ENCODE measurements at regions not wholly inside any gene's neighbourhood (a gene's known extent, or its start where the extent isn't known, plus 50 kb on each side); places are given as distances from the start of the nearest gene placed in this dataset.
A peak's percentile ranks its signal among the peaks of the same experiment; 100 is the strongest.

DNA sequence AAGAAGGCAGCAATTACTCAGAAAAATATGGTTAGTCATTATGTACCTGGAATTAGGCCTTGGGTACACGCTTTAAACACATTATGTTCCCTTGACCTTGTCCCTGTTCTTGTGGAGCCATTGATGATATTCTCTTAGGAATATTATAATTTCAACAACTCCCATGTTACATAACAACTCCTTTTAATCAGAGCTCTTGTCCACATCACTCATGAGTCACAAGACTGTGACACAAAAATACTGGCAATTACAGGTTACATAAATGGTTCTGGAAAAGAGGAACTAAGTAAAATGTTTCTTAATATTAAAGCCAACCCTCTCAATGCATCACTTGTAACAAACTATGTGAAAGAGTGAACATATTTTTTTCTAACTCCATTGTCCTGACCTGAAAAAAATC is 143.8 kb upstream of the PCLO start:
- Histone ChIP-seq H3K9me3 (ENCODE audit: control insufficient read depth in 2 of 2, insufficient read depth in 1 of 2, low read length in 1 of 2) (no peaks in the 10 kb centered on the region), H3K27ac (ENCODE audit: low read depth in 1 of 2, low read length in 1 of 2) (no peak overlapping the region)
- 0% methylated on average over 1 of the region's 1 CpG for WGBS

DNA sequence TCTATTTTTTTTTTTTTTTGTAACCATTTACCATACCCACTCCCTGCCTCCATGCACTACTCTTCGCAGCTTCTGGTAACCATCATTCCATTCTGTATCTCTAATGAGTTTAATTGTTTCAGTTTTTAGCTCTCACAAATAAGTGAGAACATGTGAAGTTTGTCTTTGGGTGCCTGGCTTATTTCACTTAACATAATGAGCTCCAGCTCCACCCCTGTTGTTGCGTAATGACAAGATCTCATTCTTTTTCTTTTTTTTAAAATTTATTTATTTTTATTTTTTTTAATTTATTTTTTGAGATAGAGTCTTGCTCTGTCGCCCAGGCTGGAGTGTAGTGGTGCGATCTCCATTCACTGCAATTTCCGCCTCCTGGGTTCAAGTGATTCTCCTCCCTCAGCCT is 142.3 kb upstream of the PCLO start:
- Histone ChIP-seq H3K27me3 (ENCODE audit: control insufficient read depth in 2 of 2, insufficient read depth in 1 of 2, low read length in 1 of 2) (no peaks in the 10 kb centered on the region), H3K9me3 (ENCODE audit: control insufficient read depth in 2 of 2, insufficient read depth in 1 of 2, low read length in 1 of 2) (no peaks in the 10 kb centered on the region), H3K4me3 (ENCODE audit: low read length in 2 of 2) (no peak overlapping the region), H3K27ac (ENCODE audit: low read depth in 1 of 2, low read length in 1 of 2) (no peak overlapping the region), H3K36me3 (ENCODE audit: control insufficient read depth in 2 of 2, insufficient read depth in 2 of 2, low read length in 1 of 2) (no peaks in the 10 kb centered on the region), H3K4me1 (ENCODE audit: control insufficient read depth in 2 of 2, insufficient read depth in 2 of 2, low read length in 2 of 2) (no peaks in the 10 kb centered on the region)
- DNase-seq (ENCODE audit: low read depth in 6 of 9, low spot score in 9 of 9): no peak
- WGBS: 97% methylated on average over 5 of the region's 5 CpGs

More for the DNA sequence above, 143.8 kb upstream of the PCLO start:
- no peaks in the 10 kb centered on the region for H3K27me3 ChIP-seq (ENCODE audit: control insufficient read depth in 2 of 2, insufficient read depth in 1 of 2, low read length in 1 of 2)
- H3K36me3 ChIP-seq (ENCODE audit: control insufficient read depth in 2 of 2, insufficient read depth in 2 of 2, low read length in 1 of 2): no peaks in the 10 kb centered on the region
- DNase-seq (ENCODE audit: low read depth in 6 of 9, low spot score in 9 of 9): no peak
- no peak overlapping the region for H3K4me3 ChIP-seq (ENCODE audit: low read length in 2 of 2)
- H3K4me1 ChIP-seq (ENCODE audit: control insufficient read depth in 2 of 2, insufficient read depth in 2 of 2, low read length in 2 of 2): no peaks in the 10 kb centered on the region

DNA sequence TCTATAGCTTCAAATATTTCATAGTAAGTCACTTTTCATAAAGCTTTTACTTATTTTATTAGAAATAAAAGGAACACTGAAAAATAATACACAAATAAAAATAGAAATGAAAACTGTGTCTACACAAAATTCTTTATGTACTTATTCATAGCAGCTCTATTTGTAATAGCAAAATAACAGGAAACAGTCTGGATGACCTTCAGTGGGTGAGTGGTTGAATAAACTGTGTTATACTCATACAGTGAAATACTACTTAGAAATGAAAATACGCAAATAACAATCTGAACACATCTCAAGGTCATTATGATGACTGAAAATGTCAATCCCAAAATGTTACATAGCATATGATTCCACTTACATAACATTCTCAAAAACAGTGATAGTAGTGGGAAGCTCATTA is 138.7 kb upstream of the PCLO start:
- no peak for DNase-seq (ENCODE audit: low read depth in 6 of 9, low spot score in 9 of 9)
- no peak overlapping the region for H3K27ac ChIP-seq (ENCODE audit: low read depth in 1 of 2, low read length in 1 of 2)
- no peaks in the 10 kb centered on the region for H3K9me3 ChIP-seq (ENCODE audit: control insufficient read depth in 2 of 2, insufficient read depth in 1 of 2, low read length in 1 of 2)
- 95% methylated on average over 1 of the region's 1 CpG for WGBS
- no peaks in the 10 kb centered on the region for H3K4me1 ChIP-seq (ENCODE audit: control insufficient read depth in 2 of 2, insufficient read depth in 2 of 2, low read length in 2 of 2)
- no peaks in the 10 kb centered on the region for H3K36me3 ChIP-seq (ENCODE audit: control insufficient read depth in 2 of 2, insufficient read depth in 2 of 2, low read length in 1 of 2)
- no peaks in the 10 kb centered on the region for H3K27me3 ChIP-seq (ENCODE audit: control insufficient read depth in 2 of 2, insufficient read depth in 1 of 2, low read length in 1 of 2)
- no peak overlapping the region for H3K4me3 ChIP-seq (ENCODE audit: low read length in 2 of 2)

DNA sequence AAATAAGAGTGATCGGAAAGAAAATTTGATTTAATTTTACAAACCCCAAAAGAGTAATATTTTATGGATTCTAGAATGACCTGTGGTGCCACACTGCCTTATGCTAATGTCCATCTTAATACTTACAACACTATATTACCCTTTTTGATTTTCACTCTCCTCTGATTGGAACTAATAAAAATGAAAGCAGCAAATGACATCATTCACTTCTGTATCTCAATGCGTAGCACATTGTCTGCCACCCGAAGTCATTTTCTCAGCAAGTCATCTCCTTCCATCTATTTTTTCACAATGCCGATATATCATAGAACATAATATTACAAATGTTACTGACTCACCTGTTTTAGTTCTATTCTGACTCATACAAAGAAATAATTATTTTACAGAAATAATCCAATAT is 127.5 kb upstream of the PCLO start:
- H3K36me3 ChIP-seq (ENCODE audit: control insufficient read depth in 2 of 2, insufficient read depth in 2 of 2, low read length in 1 of 2): no peaks in the 10 kb centered on the region
- no peak overlapping the region for H3K4me3 ChIP-seq (ENCODE audit: low read length in 2 of 2)
- no peaks in the 10 kb centered on the region for H3K9me3 ChIP-seq (ENCODE audit: control insufficient read depth in 2 of 2, insufficient read depth in 1 of 2, low read length in 1 of 2)
- WGBS: 98% methylated on average over 4 of the region's 4 CpGs
- no peak for DNase-seq (ENCODE audit: low read depth in 6 of 9, low spot score in 9 of 9)
- no peaks in the 10 kb centered on the region for H3K27me3 ChIP-seq (ENCODE audit: control insufficient read depth in 2 of 2, insufficient read depth in 1 of 2, low read length in 1 of 2)
- no peaks in the 10 kb centered on the region for H3K4me1 ChIP-seq (ENCODE audit: control insufficient read depth in 2 of 2, insufficient read depth in 2 of 2, low read length in 2 of 2)
- no peak overlapping the region for H3K27ac ChIP-seq (ENCODE audit: low read depth in 1 of 2, low read length in 1 of 2)

DNA sequence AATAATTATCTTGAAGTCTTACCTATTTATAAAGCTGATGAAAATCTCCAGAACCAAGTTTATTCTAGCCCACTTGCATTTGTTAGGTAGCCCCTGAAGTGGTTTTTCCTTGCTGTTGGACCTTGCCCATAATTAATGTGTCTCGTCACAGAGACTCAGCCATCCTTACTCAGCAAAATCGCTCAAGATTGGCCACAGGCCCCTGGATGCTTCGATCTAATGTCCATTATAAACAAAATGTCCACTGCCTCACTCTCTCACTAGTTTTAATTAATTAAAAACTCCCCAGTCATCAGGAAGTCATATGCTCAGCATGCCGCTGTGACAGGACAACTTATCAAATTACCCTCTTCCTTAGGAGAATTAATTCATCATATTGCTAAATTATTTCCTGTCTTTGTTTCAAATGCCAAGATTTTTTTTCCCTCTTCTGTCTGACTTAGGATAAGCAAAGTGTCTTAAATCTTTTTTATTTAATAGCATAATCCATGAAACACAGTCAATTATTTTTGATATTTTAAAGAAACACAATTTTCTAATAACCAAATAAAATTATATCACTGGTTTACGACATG is 126.8 kb upstream of the PCLO start:
- Histone ChIP-seq H3K36me3 (ENCODE audit: control insufficient read depth in 2 of 2, insufficient read depth in 2 of 2, low read length in 1 of 2) (no peaks in the 10 kb centered on the region), H3K4me1 (ENCODE audit: control insufficient read depth in 2 of 2, insufficient read depth in 2 of 2, low read length in 2 of 2) (no peaks in the 10 kb centered on the region), H3K27me3 (ENCODE audit: control insufficient read depth in 2 of 2, insufficient read depth in 1 of 2, low read length in 1 of 2) (no peaks in the 10 kb centered on the region), H3K27ac (ENCODE audit: low read depth in 1 of 2, low read length in 1 of 2) (no peak overlapping the region), H3K9me3 (ENCODE audit: control insufficient read depth in 2 of 2, insufficient read depth in 1 of 2, low read length in 1 of 2) (no peaks in the 10 kb centered on the region), H3K4me3 (ENCODE audit: low read length in 2 of 2) (no peak overlapping the region)
- 58% methylated on average over 5 of the region's 5 CpGs for WGBS
- no peak for DNase-seq (ENCODE audit: low read depth in 6 of 9, low spot score in 9 of 9)

DNA sequence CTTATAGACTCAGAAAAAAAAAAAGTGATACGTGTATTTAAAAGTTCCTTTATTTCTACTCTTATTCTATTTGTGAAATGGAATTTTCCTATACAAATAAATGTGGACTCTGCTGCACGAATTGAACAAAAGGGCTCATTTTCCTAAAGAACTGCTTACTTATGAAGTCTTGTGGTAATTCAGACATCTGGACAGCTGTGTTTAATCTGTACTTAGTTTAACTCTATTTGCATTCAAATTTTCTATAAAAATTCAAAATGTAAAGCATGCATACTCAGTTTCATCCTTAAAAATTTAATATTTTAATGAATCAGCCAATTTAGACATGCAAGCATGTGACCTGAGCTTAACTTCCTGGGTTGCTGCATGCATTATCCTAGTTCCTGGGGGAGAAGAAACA is 118.0 kb upstream of the PCLO start:
- Histone ChIP-seq H3K27ac (ENCODE audit: low read depth in 1 of 2, low read length in 1 of 2) (no peak overlapping the region), H3K4me1 (ENCODE audit: control insufficient read depth in 2 of 2, insufficient read depth in 2 of 2, low read length in 2 of 2) (no peaks in the 10 kb centered on the region), H3K36me3 (ENCODE audit: control insufficient read depth in 2 of 2, insufficient read depth in 2 of 2, low read length in 1 of 2) (no peaks in the 10 kb centered on the region), H3K27me3 (ENCODE audit: control insufficient read depth in 2 of 2, insufficient read depth in 1 of 2, low read length in 1 of 2) (no peaks in the 10 kb centered on the region), H3K4me3 (ENCODE audit: low read length in 2 of 2) (no peak overlapping the region), H3K9me3 (ENCODE audit: control insufficient read depth in 2 of 2, insufficient read depth in 1 of 2, low read length in 1 of 2) (no peaks in the 10 kb centered on the region)
- no peak for DNase-seq (ENCODE audit: low read depth in 6 of 9, low spot score in 9 of 9)
- 71% methylated on average over 2 of the region's 2 CpGs for WGBS

DNA sequence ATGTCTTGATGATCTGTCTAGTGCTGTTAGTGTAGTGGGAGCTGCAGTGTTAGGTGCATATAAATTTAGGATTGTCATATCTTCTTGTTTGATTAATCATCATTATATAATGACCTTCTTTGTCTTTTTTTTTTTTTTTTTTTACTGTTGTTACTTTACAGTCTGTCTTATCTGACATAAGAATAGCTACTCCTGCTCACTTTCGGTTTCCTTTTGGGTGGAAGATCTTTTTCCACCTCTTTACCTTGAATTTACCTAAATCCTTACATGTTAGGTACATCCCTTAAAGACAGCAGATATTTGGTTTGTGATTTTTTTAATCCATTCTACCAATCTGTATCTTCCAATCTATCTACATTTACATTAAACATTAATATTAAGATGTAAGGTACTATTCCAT is 113.6 kb upstream of the PCLO start:
- Histone ChIP-seq H3K4me1 (ENCODE audit: control insufficient read depth in 2 of 2, insufficient read depth in 2 of 2, low read length in 2 of 2) (no peaks in the 10 kb centered on the region), H3K27ac (ENCODE audit: low read depth in 1 of 2, low read length in 1 of 2) (no peak overlapping the region), H3K4me3 (ENCODE audit: low read length in 2 of 2) (no peak overlapping the region), H3K9me3 (ENCODE audit: control insufficient read depth in 2 of 2, insufficient read depth in 1 of 2, low read length in 1 of 2) (no peaks in the 10 kb centered on the region), H3K27me3 (ENCODE audit: control insufficient read depth in 2 of 2, insufficient read depth in 1 of 2, low read length in 1 of 2) (no peaks in the 10 kb centered on the region), H3K36me3 (ENCODE audit: control insufficient read depth in 2 of 2, insufficient read depth in 2 of 2, low read length in 1 of 2) (no peaks in the 10 kb centered on the region)
- 84% methylated on average over 1 of the region's 1 CpG for WGBS
- DNase-seq (ENCODE audit: low read depth in 6 of 9, low spot score in 9 of 9): no peak

DNA sequence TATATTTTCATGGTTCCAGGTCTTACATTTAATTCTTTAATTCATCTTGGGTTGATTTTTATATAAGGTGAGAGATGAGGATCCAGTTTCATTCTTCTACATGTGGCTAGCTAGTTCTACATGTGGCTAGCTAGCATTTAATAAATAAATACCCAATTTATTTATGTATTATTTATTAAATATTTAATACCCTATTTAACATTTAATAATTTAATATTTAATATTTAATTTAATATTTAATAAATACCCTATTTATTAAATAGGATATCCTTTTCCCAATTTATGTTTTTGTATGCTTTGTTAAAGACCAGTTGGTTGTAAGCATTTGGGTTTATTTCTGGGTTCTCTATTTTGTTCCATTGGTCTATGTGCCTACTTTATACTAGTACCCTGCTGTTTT is 111.0 kb upstream of the PCLO start:
- Histone ChIP-seq H3K27me3 (ENCODE audit: control insufficient read depth in 2 of 2, insufficient read depth in 1 of 2, low read length in 1 of 2) (no peaks in the 10 kb centered on the region), H3K4me3 (ENCODE audit: low read length in 2 of 2) (no peak overlapping the region), H3K9me3 (ENCODE audit: control insufficient read depth in 2 of 2, insufficient read depth in 1 of 2, low read length in 1 of 2) (no peaks in the 10 kb centered on the region), H3K27ac (ENCODE audit: low read depth in 1 of 2, low read length in 1 of 2) (no peak overlapping the region), H3K36me3 (ENCODE audit: control insufficient read depth in 2 of 2, insufficient read depth in 2 of 2, low read length in 1 of 2) (no peaks in the 10 kb centered on the region), H3K4me1 (ENCODE audit: control insufficient read depth in 2 of 2, insufficient read depth in 2 of 2, low read length in 2 of 2) (no peaks in the 10 kb centered on the region)
- DNase-seq (ENCODE audit: low read depth in 6 of 9, low spot score in 9 of 9): no peak

DNA sequence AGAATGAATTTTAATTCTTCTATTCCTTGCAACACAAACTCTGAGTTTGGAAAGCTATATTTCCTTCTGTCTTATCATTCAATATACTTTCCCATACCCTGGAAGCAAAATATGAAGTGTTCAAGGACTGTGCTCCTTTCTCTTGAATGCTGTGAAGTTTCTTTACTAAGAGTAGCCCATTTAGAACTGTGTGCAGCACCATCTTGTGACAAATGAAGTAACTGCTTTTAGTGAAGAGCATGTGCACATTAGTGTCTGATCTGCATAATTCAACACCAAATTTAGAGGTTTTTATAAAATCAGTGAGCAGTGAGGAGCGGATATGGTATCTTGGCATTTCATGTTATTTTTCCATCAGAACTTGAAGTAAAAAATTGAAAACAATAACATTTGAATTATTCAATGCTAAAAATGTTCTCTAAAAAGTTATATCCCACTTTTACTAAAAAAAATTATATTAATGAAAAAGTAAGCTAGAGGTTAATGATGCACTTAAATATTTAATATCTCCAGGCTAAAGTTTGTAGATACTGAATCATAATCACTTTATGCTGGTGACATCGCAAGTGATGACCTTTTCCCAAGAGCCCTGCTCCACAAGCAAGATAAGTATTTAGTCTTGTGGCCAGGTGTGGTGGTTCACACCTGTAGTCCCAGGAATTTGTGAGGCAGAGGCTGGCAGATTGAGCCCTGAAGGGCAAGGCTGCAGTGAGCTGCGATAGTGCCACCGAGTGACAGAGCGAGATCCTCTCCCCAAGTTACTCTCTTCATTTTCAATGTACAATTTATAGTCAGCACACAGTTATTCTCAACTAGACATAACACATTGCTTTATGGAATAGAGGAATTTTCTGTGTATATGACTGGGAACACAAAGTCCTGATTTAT is 108.8 kb upstream of the PCLO start:
- 90% methylated on average over 5 of the region's 5 CpGs for WGBS
- no peak overlapping the region for H3K4me3 ChIP-seq (ENCODE audit: low read length in 2 of 2)
- no peaks in the 10 kb centered on the region for H3K36me3 ChIP-seq (ENCODE audit: control insufficient read depth in 2 of 2, insufficient read depth in 2 of 2, low read length in 1 of 2)
- H3K27ac ChIP-seq (ENCODE audit: low read depth in 1 of 2, low read length in 1 of 2): no peak overlapping the region
- DNase-seq (ENCODE audit: low read depth in 6 of 9, low spot score in 9 of 9): peak in 1 of 9 donors; percentile 1
- H3K4me1 ChIP-seq (ENCODE audit: control insufficient read depth in 2 of 2, insufficient read depth in 2 of 2, low read length in 2 of 2): no peaks in the 10 kb centered on the region
- no peaks in the 10 kb centered on the region for H3K27me3 ChIP-seq (ENCODE audit: control insufficient read depth in 2 of 2, insufficient read depth in 1 of 2, low read length in 1 of 2)
- H3K9me3 ChIP-seq (ENCODE audit: control insufficient read depth in 2 of 2, insufficient read depth in 1 of 2, low read length in 1 of 2): no peaks in the 10 kb centered on the region
